ENCODE measurements at regions not wholly inside any gene's neighbourhood (a gene's known extent, or its start where the extent isn't known, plus 50 kb on each side); places are given as distances from the start of the nearest gene placed in this dataset.
A peak's percentile ranks its signal among the peaks of the same experiment; 100 is the strongest.

GRCh38 chr2:215718890-215719289, 283.0 kb upstream of the FN1 start:
- peaks cover 25% of the 10 kb centered on the region for H3K4me1 Mint-ChIP-seq (ENCODE audit: unreplicated experiment)

GRCh38 chr2:215718436-215718835, 282.6 kb upstream of the FN1 start:
- H3K27ac Mint-ChIP-seq (ENCODE audit: unreplicated experiment) = peak overlapping the region; percentile 78
- H3K36me3 Mint-ChIP-seq (ENCODE audit: unreplicated experiment) = peaks cover 4% of the 10 kb centered on the region
- no peaks in the 10 kb centered on the region for H3K9me3 Mint-ChIP-seq (ENCODE audit: unreplicated experiment)
- H3K27me3 Mint-ChIP-seq (ENCODE audit: unreplicated experiment) = no peaks in the 10 kb centered on the region
- TF ChIP-seq CTCF (IDR thresholded peaks at IDR 0.05) = no peak
- peaks cover 30% of the 10 kb centered on the region for H3K4me1 Mint-ChIP-seq (ENCODE audit: unreplicated experiment)
- DNase-seq (ENCODE audit: extremely low spot score, unreplicated experiment) = no peak
- peak overlapping the region; percentile 45 for H3K4me3 Mint-ChIP-seq (ENCODE audit: unreplicated experiment)

More at GRCh38 chr2:215718890-215719289, 283.0 kb upstream of the FN1 start:
- H3K27ac Mint-ChIP-seq (ENCODE audit: unreplicated experiment) = peak overlapping the region; percentile 78
- H3K9me3 Mint-ChIP-seq (ENCODE audit: unreplicated experiment) = no peaks in the 10 kb centered on the region
- H3K36me3 Mint-ChIP-seq (ENCODE audit: unreplicated experiment) = peaks cover 4% of the 10 kb centered on the region
- no peak overlapping the region for H3K4me3 Mint-ChIP-seq (ENCODE audit: unreplicated experiment)
- no peak for DNase-seq (ENCODE audit: extremely low spot score, unreplicated experiment)
- H3K27me3 Mint-ChIP-seq (ENCODE audit: unreplicated experiment) = no peaks in the 10 kb centered on the region
- TF ChIP-seq CTCF (IDR thresholded peaks at IDR 0.05) = no peak

GRCh38 chr2:215717501-215718381, 281.9 kb upstream of the FN1 start:
- no peaks in the 10 kb centered on the region for H3K27me3 Mint-ChIP-seq (ENCODE audit: unreplicated experiment)
- no peaks in the 10 kb centered on the region for H3K9me3 Mint-ChIP-seq (ENCODE audit: unreplicated experiment)
- peaks cover 4% of the 10 kb centered on the region for H3K36me3 Mint-ChIP-seq (ENCODE audit: unreplicated experiment)
- DNase-seq (ENCODE audit: extremely low spot score, unreplicated experiment) = no peak
- peak overlapping the region; percentile 45 for H3K4me3 Mint-ChIP-seq (ENCODE audit: unreplicated experiment)
- no peak for TF ChIP-seq CTCF (IDR thresholded peaks at IDR 0.05)
- peak overlapping the region; percentile 78 for H3K27ac Mint-ChIP-seq (ENCODE audit: unreplicated experiment)
- peaks cover 35% of the 10 kb centered on the region for H3K4me1 Mint-ChIP-seq (ENCODE audit: unreplicated experiment)

GRCh38 chr2:215716956-215717355, 281.1 kb upstream of the FN1 start:
- TF ChIP-seq CTCF (IDR thresholded peaks at IDR 0.05) = no peak
- Mint-ChIP-seq H3K4me1 (ENCODE audit: unreplicated experiment) (peaks cover 42% of the 10 kb centered on the region), H3K4me3 (ENCODE audit: unreplicated experiment) (no peak overlapping the region), H3K27me3 (ENCODE audit: unreplicated experiment) (no peaks in the 10 kb centered on the region), H3K36me3 (ENCODE audit: unreplicated experiment) (peaks cover 4% of the 10 kb centered on the region), H3K27ac (ENCODE audit: unreplicated experiment) (peak overlapping the region; percentile 78), H3K9me3 (ENCODE audit: unreplicated experiment) (no peaks in the 10 kb centered on the region)
- no peak for DNase-seq (ENCODE audit: extremely low spot score, unreplicated experiment)
